Endothelial cell of umbilical vein (primary cell): ENCODE measurements at regions not wholly inside any gene's neighbourhood (a gene's known extent, or its start where the extent isn't known, plus 50 kb on each side); places are given as distances from the start of the nearest gene placed in this dataset.

Source experiments
- CTCF ChIP-seq, 2 donors: IDR thresholded peaks; 1 replicate in 1 of 2; 2 replicates in 1 of 2; pipeline ENCODE4 v1.5.1; 2011; ENCODE audit warnings: low read length in 2 of 2, mild to moderate bottlenecking in 2 of 2, moderate library complexity in 2 of 2, control low read depth in 1 of 2, inconsistent platforms in 1 of 2, low read depth in 1 of 2; ENCODE audit not compliant: insufficient read depth in 1 of 2; ENCODE audit errors: extremely low read depth in 1 of 2
- EZH2 ChIP-seq: IDR thresholded peaks from 2 replicates; pipeline ENCODE4 v1.6.1; 2012; ENCODE audit warnings: borderline replicate concordance, low read depth, mild to moderate bottlenecking, moderate library complexity, low read length, inconsistent platforms; ENCODE audit not compliant: severe bottlenecking
- GATA2 ChIP-seq: IDR thresholded peaks from 2 replicates; pipeline ENCODE4 v1.7.0; 2011; ENCODE audit warnings: low read depth, mild to moderate bottlenecking, moderate library complexity, mixed read lengths, low read length; ENCODE audit not compliant: insufficient read length, insufficient read depth
- JUN ChIP-seq: IDR thresholded peaks from 2 replicates; pipeline ENCODE4 v1.6.1; 2011; ENCODE audit warnings: borderline replicate concordance, low read depth; ENCODE audit not compliant: insufficient read length, insufficient read depth
- POLR2A ChIP-seq: IDR thresholded peaks from 2 replicates; pipeline ENCODE4 v1.6.1; 2012; ENCODE audit warnings: low read depth, mild to moderate bottlenecking, control low read depth, low read length
- POLR2AphosphoS5 ChIP-seq: IDR thresholded peaks from 2 replicates; pipeline ENCODE4 v1.6.1; 2012; ENCODE audit warnings: low read depth, mild to moderate bottlenecking, control low read depth, low read length, moderate library complexity; ENCODE audit not compliant: insufficient read depth

DNA sequence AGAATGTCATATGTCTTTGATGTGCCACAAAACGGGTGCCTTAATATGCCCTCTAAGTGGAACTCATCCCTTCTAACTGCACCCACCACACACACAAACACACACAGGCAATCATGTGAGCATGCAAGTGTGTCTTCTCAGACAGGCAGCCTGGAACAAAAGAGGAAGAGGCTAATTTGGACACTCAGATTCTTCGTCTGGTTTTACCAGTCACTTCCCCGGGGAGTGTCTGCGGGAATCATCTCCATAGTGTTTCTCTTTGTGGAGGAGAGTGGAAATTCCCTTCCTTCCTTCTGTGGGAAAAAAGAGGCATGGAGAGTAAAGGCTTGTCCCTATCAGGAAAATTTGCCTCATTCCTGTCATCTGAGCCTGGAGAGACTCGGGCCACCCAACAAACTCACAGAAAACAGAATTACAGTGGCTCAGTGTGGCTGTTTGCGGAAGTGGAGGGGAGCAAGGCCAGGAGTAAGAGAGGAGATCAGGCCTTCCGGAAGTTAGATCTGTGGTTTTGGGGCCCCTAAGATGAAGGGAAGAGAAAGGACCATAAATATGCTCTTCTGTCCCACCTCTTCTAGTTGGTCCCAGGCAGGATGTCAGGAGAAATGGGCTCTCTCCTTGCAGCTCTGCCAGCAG is 212.6 kb upstream of the SEMA6D start:
- TF ChIP-seq EZH2 (no peak), CTCF (IDR thresholded peaks at IDR 0.05; ENCODE audit: extremely low read depth in 1 of 2, insufficient read depth in 1 of 2, low read depth in 1 of 2, low read length in 2 of 2) (no peak), POLR2AphosphoS5 (no peak), GATA2 (no peak), POLR2A (no peak), JUN (no peak)
